ENCODE measurements at regions not wholly inside any gene's neighbourhood (a gene's known extent, or its start where the extent isn't known, plus 50 kb on each side); places are given as distances from the start of the nearest gene placed in this dataset.
"Not testable (repeated sequence)": the region's sequence is repeated elsewhere in the genome, so short reads cannot be mapped to it uniquely, and the experiment has no call there.

GRCh38 chr5:35561396-35561795 is 56.3 kb upstream of the SPEF2 start:
- Mint-ChIP-seq H3K27ac (no peak overlapping the region), H3K4me1 (no peaks in the 10 kb centered on the region), H3K9me3 (peaks cover 38% of the 10 kb centered on the region), H3K4me3 (no peak overlapping the region), H3K27me3 (peaks cover 8% of the 10 kb centered on the region), H3K36me3 (peaks cover 12% of the 10 kb centered on the region)

GRCh38 chr5:35557748-35558147 is 59.9 kb upstream of the SPEF2 start:
- H3K9me3 Mint-ChIP-seq: peaks cover 32% of the 10 kb centered on the region
- H3K27ac Mint-ChIP-seq: no peak overlapping the region
- H3K27me3 Mint-ChIP-seq: peaks cover 5% of the 10 kb centered on the region
- peaks cover 12% of the 10 kb centered on the region for H3K36me3 Mint-ChIP-seq
- no peak overlapping the region for H3K4me3 Mint-ChIP-seq
- no peaks in the 10 kb centered on the region for H3K4me1 Mint-ChIP-seq

- H3K4me1 Mint-ChIP-seq: no peaks in the 10 kb centered on the region
- peaks cover 3% of the 10 kb centered on the region for H3K27me3 Mint-ChIP-seq
- no peak overlapping the region for H3K4me3 Mint-ChIP-seq
- H3K36me3 Mint-ChIP-seq: peaks cover 11% of the 10 kb centered on the region
- H3K27ac Mint-ChIP-seq: no peak overlapping the region
- peaks cover 27% of the 10 kb centered on the region for H3K9me3 Mint-ChIP-seq
Observed at GRCh38 chr5:35557199-35557598, 60.5 kb upstream of the SPEF2 start.

- no peak overlapping the region for H3K4me3 Mint-ChIP-seq
- peaks cover 8% of the 10 kb centered on the region for H3K36me3 Mint-ChIP-seq
- H3K4me1 Mint-ChIP-seq: no peaks in the 10 kb centered on the region
- H3K27ac Mint-ChIP-seq: no peak overlapping the region
- H3K27me3 Mint-ChIP-seq: no peaks in the 10 kb centered on the region
- H3K9me3 Mint-ChIP-seq: peaks cover 16% of the 10 kb centered on the region
Observed at GRCh38 chr5:35554016-35554415, 63.6 kb upstream of the SPEF2 start.

GRCh38 chr5:35545190-35545589 is 72.5 kb upstream of the SPEF2 start:
- Mint-ChIP-seq H3K36me3 (no peaks in the 10 kb centered on the region), H3K4me1 (no peaks in the 10 kb centered on the region), H3K27ac (no peak overlapping the region), H3K27me3 (peaks cover 13% of the 10 kb centered on the region), H3K9me3 (no peaks in the 10 kb centered on the region), H3K4me3 (no peak overlapping the region)

GRCh38 chr5:35543408-35543807 is 74.3 kb upstream of the SPEF2 start:
- no peak overlapping the region for H3K4me3 Mint-ChIP-seq
- H3K27me3 Mint-ChIP-seq: peaks cover 15% of the 10 kb centered on the region
- no peaks in the 10 kb centered on the region for H3K9me3 Mint-ChIP-seq
- H3K27ac Mint-ChIP-seq: no peak overlapping the region
- no peaks in the 10 kb centered on the region for H3K4me1 Mint-ChIP-seq
- H3K36me3 Mint-ChIP-seq: no peaks in the 10 kb centered on the region

- Mint-ChIP-seq H3K27me3 (peaks cover 6% of the 10 kb centered on the region), H3K9me3 (no peaks in the 10 kb centered on the region), H3K4me1 (no peaks in the 10 kb centered on the region), H3K27ac (no peak overlapping the region), H3K4me3 (no peak overlapping the region), H3K36me3 (no peaks in the 10 kb centered on the region)
Observed at GRCh38 chr5:35540002-35540401, 77.7 kb upstream of the SPEF2 start.

- Mint-ChIP-seq H3K4me1 (no peaks in the 10 kb centered on the region), H3K27me3 (peaks cover 3% of the 10 kb centered on the region), H3K36me3 (no peaks in the 10 kb centered on the region), H3K9me3 (no peaks in the 10 kb centered on the region), H3K4me3 (no peak overlapping the region), H3K27ac (no peak overlapping the region)
Observed at GRCh38 chr5:35538198-35538931, 79.3 kb upstream of the SPEF2 start.

- H3K4me1 Mint-ChIP-seq: no peaks in the 10 kb centered on the region
- no peak overlapping the region for H3K4me3 Mint-ChIP-seq
- peaks cover 1% of the 10 kb centered on the region for H3K27me3 Mint-ChIP-seq
- H3K9me3 Mint-ChIP-seq: no peaks in the 10 kb centered on the region
- H3K36me3 Mint-ChIP-seq: no peaks in the 10 kb centered on the region
- no peak overlapping the region for H3K27ac Mint-ChIP-seq
Observed at GRCh38 chr5:35533156-35533555, 84.5 kb upstream of the SPEF2 start.

- H3K36me3 Mint-ChIP-seq, H3K4me3 Mint-ChIP-seq, H3K4me1 Mint-ChIP-seq, H3K27me3 Mint-ChIP-seq, H3K27ac Mint-ChIP-seq, H3K9me3 Mint-ChIP-seq: not testable (repeated sequence)
Observed at GRCh38 chr5:35531553-35531952, 86.1 kb upstream of the SPEF2 start.

GRCh38 chr5:35518104-35518503 is 99.6 kb upstream of the SPEF2 start:
- Mint-ChIP-seq H3K4me1 (no peaks in the 10 kb centered on the region), H3K27me3 (peaks cover 8% of the 10 kb centered on the region), H3K36me3 (no peaks in the 10 kb centered on the region), H3K4me3 (no peak overlapping the region), H3K27ac (no peak overlapping the region), H3K9me3 (peaks cover 5% of the 10 kb centered on the region)

GRCh38 chr5:35516271-35516670 is 101.4 kb upstream of the SPEF2 start:
- H3K27me3 Mint-ChIP-seq: peaks cover 10% of the 10 kb centered on the region
- H3K27ac Mint-ChIP-seq: no peak overlapping the region
- H3K36me3 Mint-ChIP-seq: no peaks in the 10 kb centered on the region
- H3K4me3 Mint-ChIP-seq: no peak overlapping the region
- peaks cover 5% of the 10 kb centered on the region for H3K9me3 Mint-ChIP-seq
- no peaks in the 10 kb centered on the region for H3K4me1 Mint-ChIP-seq

GRCh38 chr5:35513612-35514011 is 104.1 kb upstream of the SPEF2 start:
- Mint-ChIP-seq H3K9me3 (peaks cover 11% of the 10 kb centered on the region), H3K4me1 (no peaks in the 10 kb centered on the region), H3K27ac (no peak overlapping the region), H3K36me3 (no peaks in the 10 kb centered on the region), H3K4me3 (no peak overlapping the region), H3K27me3 (peaks cover 7% of the 10 kb centered on the region)

GRCh38 chr5:35502206-35502605 is 115.5 kb upstream of the SPEF2 start:
- peaks cover 2% of the 10 kb centered on the region for H3K27me3 Mint-ChIP-seq
- H3K27ac Mint-ChIP-seq: no peak overlapping the region
- no peak overlapping the region for H3K4me3 Mint-ChIP-seq
- H3K9me3 Mint-ChIP-seq: peaks cover 7% of the 10 kb centered on the region
- no peaks in the 10 kb centered on the region for H3K36me3 Mint-ChIP-seq
- no peaks in the 10 kb centered on the region for H3K4me1 Mint-ChIP-seq

GRCh38 chr5:35488791-35489190 is 128.9 kb upstream of the SPEF2 start:
- Mint-ChIP-seq H3K9me3 (no peaks in the 10 kb centered on the region), H3K27me3 (peaks cover 15% of the 10 kb centered on the region)

GRCh38 chr5:35488055-35488454 is 129.6 kb upstream of the SPEF2 start:
- Mint-ChIP-seq H3K27me3 (peaks cover 13% of the 10 kb centered on the region), H3K27ac (no peak overlapping the region), H3K9me3 (no peaks in the 10 kb centered on the region), H3K4me1 (no peaks in the 10 kb centered on the region), H3K36me3 (no peaks in the 10 kb centered on the region), H3K4me3 (no peak overlapping the region)

More at GRCh38 chr5:35488791-35489190, 128.9 kb upstream of the SPEF2 start:
- H3K4me3 Mint-ChIP-seq: no peak overlapping the region
- H3K27ac Mint-ChIP-seq: no peak overlapping the region
- no peaks in the 10 kb centered on the region for H3K4me1 Mint-ChIP-seq
- H3K36me3 Mint-ChIP-seq: no peaks in the 10 kb centered on the region
